KMS-11 (cell line): ENCODE measurements at regions not wholly inside any gene's neighbourhood (a gene's known extent, or its start where the extent isn't known, plus 50 kb on each side); places are given as distances from the start of the nearest gene placed in this dataset.

Source experiments
- H2AFZ ChIP-seq: fragments of 200-600 bp; sonication (generic); 2 replicates; pipeline ENCODE4 v1.6.1; 2016; ENCODE audit warnings: antibody characterized with exemption, mixed run types, low read depth
- H3K27ac ChIP-seq: fragments of 200-600 bp; sonication (generic); 2 replicates; pipeline ENCODE4 v1.6.1; 2016; ENCODE audit warnings: mild to moderate bottlenecking, mixed run types
- H3K27me3 ChIP-seq: fragments of 200-600 bp; sonication (generic); 2 replicates; pipeline ENCODE4 v1.6.1; 2017; ENCODE audit warnings: mild to moderate bottlenecking, low read depth, mixed run types, moderate library complexity; ENCODE audit not compliant: insufficient read depth
- H3K36me3 ChIP-seq: fragments of 200-600 bp; sonication (generic); 2 replicates; pipeline ENCODE4 v1.6.1; 2017; ENCODE audit warnings: mild to moderate bottlenecking, mixed run types; ENCODE audit not compliant: insufficient read depth
- H3K4me1 ChIP-seq: fragments of 200-600 bp; sonication (generic); 2 replicates; pipeline ENCODE4 v1.6.1; 2016; ENCODE audit warnings: mild to moderate bottlenecking, low read depth, mixed run types; ENCODE audit not compliant: poor library complexity, severe bottlenecking
- H3K4me2 ChIP-seq: fragments of 200-600 bp; sonication (generic); 2 replicates; pipeline ENCODE4 v1.7.0; 2016; ENCODE audit warnings: mild to moderate bottlenecking, mixed run types
- H3K4me3 ChIP-seq: fragments of 200-600 bp; sonication (generic); IDR thresholded peaks from 2 replicates; pipeline ENCODE4 v1.6.1; 2017; ENCODE audit warnings: low read depth, low read length, mixed read lengths; ENCODE audit not compliant: insufficient read depth
- H3K79me2 ChIP-seq: fragments of 200-600 bp; sonication (generic); 2 replicates; pipeline ENCODE4 v1.6.1; 2016; ENCODE audit warnings: low read depth, mixed run types; ENCODE audit not compliant: insufficient read depth
- H3K9ac ChIP-seq: fragments of 200-600 bp; sonication (generic); 2 replicates; pipeline ENCODE4 v1.6.1; 2016; ENCODE audit warnings: mild to moderate bottlenecking, mixed run types
- H4K20me1 ChIP-seq: fragments of 200-600 bp; sonication (generic); 2 replicates; pipeline ENCODE4 v1.6.1; 2016; ENCODE audit warnings: mild to moderate bottlenecking, mixed run types; ENCODE audit not compliant: insufficient read depth
- CTCF ChIP-seq: fragments of 200-600 bp; sonication (generic); conservative IDR thresholded peaks from 2 replicates; pipeline ENCODE4 v1.6.1; 2017; ENCODE audit warnings: low read depth, mild to moderate bottlenecking, antibody characterized with exemption, low read length, moderate library complexity, mixed read lengths

DNA sequence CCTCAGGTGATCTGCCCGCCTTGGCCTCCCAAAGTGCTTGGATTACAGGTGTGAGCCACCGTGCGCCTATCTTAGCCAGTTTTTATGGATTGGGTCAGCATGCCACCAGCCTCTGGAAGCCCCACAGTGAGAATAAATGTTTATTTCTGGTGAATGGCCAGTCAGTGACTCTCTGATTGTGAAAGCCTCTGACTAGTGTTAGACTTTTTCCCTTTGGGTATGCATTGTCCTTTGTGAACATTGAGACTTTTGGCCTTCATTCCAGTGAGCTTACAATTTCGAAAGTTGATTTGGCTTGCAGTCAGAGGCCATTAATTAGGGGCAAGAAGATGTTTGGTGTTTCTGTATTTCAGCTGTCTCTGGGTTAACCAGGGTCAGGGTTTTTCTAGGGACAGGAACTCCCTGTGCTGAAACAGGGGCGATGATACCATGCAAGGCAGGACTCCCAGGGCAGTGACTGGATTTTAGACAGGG lies 274.5 kb upstream of the C2CD4B start:
- Histone ChIP-seq H3K9ac (no peak overlapping the region), H3K4me3 (no peak overlapping the region), H4K20me1 (no peaks in the 10 kb centered on the region), H3K4me2 (no peak overlapping the region), H3K27me3 (no peaks in the 10 kb centered on the region), H3K36me3 (no peaks in the 10 kb centered on the region), H3K4me1 (no peaks in the 10 kb centered on the region), H3K79me2 (no peaks in the 10 kb centered on the region), H2AFZ (no peak overlapping the region), H3K27ac (no peak overlapping the region)
- TF ChIP-seq CTCF, result no peak

DNA sequence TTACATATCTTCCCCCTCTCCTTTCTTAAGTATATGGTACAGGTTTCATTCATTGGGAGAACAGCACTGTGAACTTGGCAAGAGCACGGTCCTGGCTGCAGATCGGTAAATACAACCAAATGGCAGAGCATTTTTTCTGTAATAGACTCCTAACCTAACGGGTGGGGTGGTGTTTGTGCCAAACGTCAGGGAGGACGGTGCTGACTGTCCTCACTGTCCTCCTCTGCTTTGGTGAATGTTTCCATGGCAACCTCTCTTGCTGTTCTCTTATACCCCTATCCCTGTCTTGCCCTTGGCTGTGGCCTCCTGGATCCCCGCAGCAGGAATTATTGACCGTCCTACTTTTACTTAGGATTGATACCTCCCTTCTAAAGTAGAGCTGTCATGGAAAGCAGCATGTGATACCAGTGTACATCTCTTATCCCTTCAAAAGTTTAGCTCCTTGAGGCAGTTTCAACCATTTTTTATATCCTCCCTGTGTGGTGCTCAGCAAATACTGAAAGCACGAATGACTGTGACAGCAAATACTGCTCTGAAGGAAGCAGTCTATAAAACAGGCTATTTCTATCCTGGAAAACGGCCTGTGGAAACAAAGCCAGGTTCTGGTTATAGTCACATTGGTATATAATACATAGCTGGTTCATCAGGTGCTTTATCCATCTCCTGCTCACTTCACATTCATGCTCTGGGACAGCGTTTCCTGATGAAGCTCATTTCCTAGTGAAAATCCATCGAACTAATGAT lies 275.4 kb upstream of the C2CD4B start:
- no peak overlapping the region for H3K27ac ChIP-seq
- H3K4me1 ChIP-seq, result no peaks in the 10 kb centered on the region
- no peaks in the 10 kb centered on the region for H3K36me3 ChIP-seq
- no peak overlapping the region for H2AFZ ChIP-seq
- H3K79me2 ChIP-seq, result no peaks in the 10 kb centered on the region
- no peak overlapping the region for H3K4me3 ChIP-seq
- no peak overlapping the region for H3K4me2 ChIP-seq
- no peaks in the 10 kb centered on the region for H4K20me1 ChIP-seq
- no peak overlapping the region for H3K9ac ChIP-seq
- TF ChIP-seq CTCF, result no peak
- no peaks in the 10 kb centered on the region for H3K27me3 ChIP-seq

DNA sequence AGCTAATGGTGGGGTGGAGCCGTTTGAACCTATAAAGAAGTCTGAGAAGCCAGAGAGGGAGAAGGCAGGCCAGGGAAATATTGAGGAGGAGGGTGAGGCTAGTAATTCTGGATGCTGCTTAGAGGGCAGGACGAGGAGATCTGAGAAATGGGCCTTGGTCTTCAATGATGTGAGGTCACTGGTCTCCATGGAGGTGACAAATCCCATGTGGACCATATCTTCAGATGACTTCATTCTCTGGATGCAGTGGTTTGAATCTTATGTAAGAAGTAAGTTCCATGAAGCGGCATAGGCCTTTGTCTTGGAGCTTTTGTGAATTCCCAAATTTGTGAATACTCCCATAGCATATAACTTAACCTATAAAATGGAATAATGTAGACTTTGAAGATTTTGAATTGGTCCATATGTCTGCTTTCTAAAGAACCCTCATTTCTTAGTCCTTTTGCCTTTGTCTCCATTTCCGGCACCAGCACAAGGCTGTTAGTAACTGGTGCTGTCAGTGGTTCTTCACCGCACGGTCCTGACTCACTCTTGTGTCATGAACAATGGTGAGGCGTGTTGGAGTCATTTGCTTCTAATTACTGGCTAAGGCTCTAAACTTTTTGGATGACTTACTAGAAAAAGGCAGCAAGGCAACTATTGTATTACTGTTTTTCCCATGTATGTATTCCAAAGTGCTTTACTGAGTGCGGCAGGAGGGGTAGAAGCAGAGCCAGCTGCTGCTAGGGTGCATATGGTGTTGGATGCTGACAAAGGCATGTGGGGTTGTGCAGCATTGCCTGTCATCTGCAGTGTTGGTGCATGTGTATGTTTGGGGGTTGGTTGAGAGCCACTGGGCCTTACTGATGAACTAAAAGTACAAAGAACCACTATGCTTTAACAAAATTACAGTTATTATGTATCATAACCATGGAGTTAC lies 279.3 kb upstream of the C2CD4B start:
- Histone ChIP-seq H3K4me2 (no peak overlapping the region), H2AFZ (no peak overlapping the region)
- no peak for TF ChIP-seq CTCF

DNA sequence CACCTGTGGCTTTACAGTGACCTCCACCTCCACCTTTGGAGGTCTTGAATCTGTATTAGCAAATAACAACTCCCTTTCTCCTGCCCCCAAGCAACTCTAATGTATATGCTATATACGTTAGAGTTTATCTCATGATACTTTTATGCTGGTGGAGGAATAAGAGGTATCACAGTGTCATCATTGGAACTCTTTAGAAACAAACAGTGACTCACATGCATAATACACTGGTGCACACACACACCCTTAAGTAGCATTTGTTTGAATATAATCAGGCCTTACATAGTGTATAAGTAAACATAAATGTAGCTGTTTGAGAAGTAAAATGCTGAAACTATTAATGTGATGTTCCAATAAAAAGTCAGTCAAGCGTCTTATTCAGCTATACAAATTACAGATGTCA lies 280.2 kb upstream of the C2CD4B start:
- Histone ChIP-seq H4K20me1 (no peaks in the 10 kb centered on the region), H3K27me3 (no peaks in the 10 kb centered on the region), H3K4me2 (no peak overlapping the region), H3K79me2 (no peaks in the 10 kb centered on the region), H3K9ac (no peak overlapping the region), H3K4me1 (no peaks in the 10 kb centered on the region), H3K36me3 (no peaks in the 10 kb centered on the region), H3K27ac (no peak overlapping the region), H2AFZ (no peak overlapping the region), H3K4me3 (no peak overlapping the region)
- no peak for TF ChIP-seq CTCF

More for the DNA sequence above, 279.3 kb upstream of the C2CD4B start:
- H3K4me3 ChIP-seq, result no peak overlapping the region
- no peak overlapping the region for H3K27ac ChIP-seq
- H3K36me3 ChIP-seq, result no peaks in the 10 kb centered on the region
- no peaks in the 10 kb centered on the region for H4K20me1 ChIP-seq
- H3K27me3 ChIP-seq, result no peaks in the 10 kb centered on the region
- H3K4me1 ChIP-seq, result no peaks in the 10 kb centered on the region
- H3K9ac ChIP-seq, result no peak overlapping the region
- H3K79me2 ChIP-seq, result no peaks in the 10 kb centered on the region
